ENCODE measurements at regions not wholly inside any gene's neighbourhood (a gene's known extent, or its start where the extent isn't known, plus 50 kb on each side); places are given as distances from the start of the nearest gene placed in this dataset.

GRCh38 chr2:213202011-213202410, 50.6 kb upstream of the IKZF2 start:
- DNase-seq (ENCODE audit: low read depth) = no peak

GRCh38 chr2:213205944-213206343, 54.5 kb upstream of the IKZF2 start:
- DNase-seq (ENCODE audit: low read depth) = no peak

- no peak for DNase-seq (ENCODE audit: low read depth)
These were observed 61.8 kb upstream of the IKZF2 start for GRCh38 chr2:213213186-213213585.

- DNase-seq (ENCODE audit: low read depth) = no peak
These were observed 62.8 kb upstream of the IKZF2 start for GRCh38 chr2:213214209-213214608.

- no peak for DNase-seq (ENCODE audit: low read depth)
These were observed 65.0 kb upstream of the IKZF2 start for GRCh38 chr2:213216461-213216860.

- no peak for DNase-seq (ENCODE audit: low read depth)
These were observed 64.4 kb upstream of the SPAG16 start for GRCh38 chr2:213219816-213220215.

- no peak for DNase-seq (ENCODE audit: low read depth)
These were observed 63.2 kb upstream of the SPAG16 start for GRCh38 chr2:213220967-213221603.

- no peak for DNase-seq (ENCODE audit: low read depth)
These were observed 62.3 kb upstream of the SPAG16 start for GRCh38 chr2:213221957-213222356.

- DNase-seq (ENCODE audit: low read depth) = no peak
These were observed 59.9 kb upstream of the SPAG16 start for GRCh38 chr2:213224366-213224765.

- DNase-seq (ENCODE audit: low read depth) = no peak
These were observed 58.4 kb upstream of the SPAG16 start for GRCh38 chr2:213225866-213226265.

- DNase-seq (ENCODE audit: low read depth) = no peak
These were observed 56.8 kb upstream of the SPAG16 start for GRCh38 chr2:213227458-213227857.

GRCh38 chr2:213228638-213229037, 55.6 kb upstream of the SPAG16 start:
- no peak for DNase-seq (ENCODE audit: low read depth)

- DNase-seq (ENCODE audit: low read depth) = no peak
These were observed 54.5 kb upstream of the SPAG16 start for GRCh38 chr2:213229814-213230213.

GRCh38 chr2:213231966-213232365, 52.3 kb upstream of the SPAG16 start:
- no peak for DNase-seq (ENCODE audit: low read depth)

GRCh38 chr2:213232649-213233437, 51.4 kb upstream of the SPAG16 start:
- DNase-seq (ENCODE audit: low read depth) = peak; percentile 12

- no peak for DNase-seq (ENCODE audit: low read depth)
These were observed 50.6 kb upstream of the SPAG16 start for GRCh38 chr2:213233438-213234330.

Data from T follicular helper cell (primary cell).